CD4-positive, alpha-beta T cell treated with Interleukin-6 at 100 ng/mL for 8 hours (primary cell): ENCODE measurements at regions not wholly inside any gene's neighbourhood (a gene's known extent, or its start where the extent isn't known, plus 50 kb on each side); places are given as distances from the start of the nearest gene placed in this dataset.

ENCODE experiments used
- DNase-seq: peaks from one replicate; pipeline ENCODE4 v3.0.0-alpha.2; 2020; ENCODE audit warnings: mixed read lengths, low spot score

GRCh38 chr18:73962256-73962655 is 185.4 kb downstream of the FBXO15 start:
- DNase-seq, result no peak

- no peak for DNase-seq
These were observed 185.8 kb downstream of the FBXO15 start for GRCh38 chr18:73961804-73962203.

GRCh38 chr18:73959352-73959751 is 188.3 kb downstream of the FBXO15 start:
- no peak for DNase-seq

GRCh38 chr18:73954268-73954667 is 193.4 kb downstream of the FBXO15 start:
- no peak for DNase-seq

GRCh38 chr18:73952296-73952946 is 195.2 kb downstream of the FBXO15 start:
- DNase-seq, result no peak

- no peak for DNase-seq
These were observed 197.4 kb downstream of the FBXO15 start for GRCh38 chr18:73950116-73950700.

GRCh38 chr18:73948497-73948896 is 199.1 kb downstream of the FBXO15 start:
- DNase-seq, result no peak

GRCh38 chr18:73948084-73948483 is 199.6 kb downstream of the FBXO15 start:
- no peak for DNase-seq

- DNase-seq, result no peak
These were observed 200.3 kb downstream of the FBXO15 start for GRCh38 chr18:73947180-73947921.

- no peak for DNase-seq
These were observed 202.4 kb downstream of the FBXO15 start for GRCh38 chr18:73945130-73945792.

- DNase-seq, result no peak
These were observed 202.9 kb downstream of the FBXO15 start for GRCh38 chr18:73944715-73945114.

- DNase-seq, result no peak
These were observed 203.9 kb downstream of the FBXO15 start for GRCh38 chr18:73943763-73944162.

GRCh38 chr18:73942956-73943355 is 204.7 kb downstream of the FBXO15 start:
- no peak for DNase-seq

GRCh38 chr18:73942081-73942625 is 205.5 kb downstream of the FBXO15 start:
- no peak for DNase-seq

- DNase-seq, result no peak
These were observed 206.9 kb downstream of the FBXO15 start for GRCh38 chr18:73940721-73941120.

GRCh38 chr18:73939391-73939790 is 208.2 kb downstream of the FBXO15 start:
- DNase-seq, result no peak

- no peak for DNase-seq
These were observed 213.9 kb downstream of the FBXO15 start for GRCh38 chr18:73933685-73934084.

- DNase-seq, result no peak
These were observed 214.7 kb downstream of the FBXO15 start for GRCh38 chr18:73932976-73933375.

GRCh38 chr18:73927496-73927895 is 220.1 kb downstream of the FBXO15 start:
- no peak for DNase-seq

GRCh38 chr18:73924836-73925235 is 222.8 kb downstream of the FBXO15 start:
- no peak for DNase-seq

- DNase-seq, result no peak
These were observed 223.3 kb downstream of the FBXO15 start for GRCh38 chr18:73924307-73924706.

- no peak for DNase-seq
These were observed 223.8 kb downstream of the FBXO15 start for GRCh38 chr18:73923866-73924265.

GRCh38 chr18:73920033-73920432 is 227.6 kb downstream of the FBXO15 start:
- DNase-seq, result no peak
